IMR-90 (cell line): ENCODE measurements at regions not wholly inside any gene's neighbourhood (a gene's known extent, or its start where the extent isn't known, plus 50 kb on each side); places are given as distances from the start of the nearest gene placed in this dataset.

Experiments used
- ATAC-seq: fragments of 200-7000 bp; cut with Tn5 transposase; 2 replicates; pipeline ENCODE4 v1.9.1; 2020; ENCODE audit warnings: low read depth, mild to moderate bottlenecking, moderate library complexity
- BruUV-seq: library from RNA; stranded (reverse); fragments of 400-500 nt; replicated peaks from 2 replicates; lab custom pipeline; 2021; lab: Mats Ljungman, UMichigan
- CTCF ChIA-PET: fragments of 300-600 bp; formaldehyde crosslinking; extraction: SDS; loops from one replicate; lab custom pipeline; 2021; ENCODE audit warnings: antibody characterized with exemption; lab: Yijun Ruan, JAX
- POLR2A ChIA-PET: fragments of 300-600 bp; sonication (Branson Sonifier 250); formaldehyde crosslinking; loops from one replicate; lab custom pipeline; 2022; ENCODE audit warnings: antibody characterized with exemption; ENCODE audit not compliant: unreplicated experiment; lab: Charles Lee
- DNase-seq: peaks from one replicate; pipeline ENCODE4 v3.0.0; 2013
- H2AFZ ChIP-seq: replicated peaks from 2 replicates; pipeline ENCODE3; 2013; ENCODE audit warnings: low read length, mild to moderate bottlenecking; ENCODE audit not compliant: poor library complexity
- H2AK5ac ChIP-seq: 2 replicates; pipeline ENCODE4 v1.6.1; 2013; ENCODE audit warnings: low read depth, low read length, inconsistent platforms
- H2AK9ac ChIP-seq: replicated peaks from 2 replicates; pipeline ENCODE3; 2013; ENCODE audit warnings: mild to moderate bottlenecking, low read depth, low read length, moderate library complexity; ENCODE audit not compliant: poor library complexity
- H2BK120ac ChIP-seq: 2 replicates; pipeline ENCODE4 v1.6.1; 2013; ENCODE audit warnings: low read depth, low read length, inconsistent platforms
- H2BK15ac ChIP-seq: 3 replicates; pipeline ENCODE4 v1.6.1; 2013; ENCODE audit warnings: low read depth, low read length, inconsistent platforms
- H2BK20ac ChIP-seq: 2 replicates; pipeline ENCODE4 v1.6.1; 2013; ENCODE audit warnings: low read depth, mild to moderate bottlenecking, inconsistent platforms, low read length, moderate library complexity
- H2BK5ac ChIP-seq: 2 replicates; pipeline ENCODE4 v1.6.1; 2013; ENCODE audit warnings: mild to moderate bottlenecking, low read depth, low read length, inconsistent platforms; ENCODE audit not compliant: poor library complexity, severe bottlenecking
- H3K14ac ChIP-seq: replicated peaks from 2 replicates; pipeline ENCODE4 v1.6.1; 2013; ENCODE audit warnings: low read depth, low read length, inconsistent platforms
- H3K18ac ChIP-seq: 2 replicates; pipeline ENCODE4 v1.6.1; 2013; ENCODE audit warnings: low read depth, low read length, control low read depth
- H3K23ac ChIP-seq: 2 replicates; pipeline ENCODE4 v1.6.1; 2013; ENCODE audit warnings: low read depth, low read length, inconsistent platforms
- H3K27ac ChIP-seq: 2 replicates; pipeline ENCODE4 v1.5.1; 2013; ENCODE audit warnings: mild to moderate bottlenecking, control low read depth, low read length; ENCODE audit not compliant: insufficient read depth
- H3K27me3 ChIP-seq: 2 replicates; pipeline ENCODE4 v1.6.1; 2013; ENCODE audit warnings: low read length; ENCODE audit not compliant: control insufficient read depth, insufficient read depth
- H3K36me3 ChIP-seq: 2 replicates; pipeline ENCODE4 v1.6.1; 2013; ENCODE audit warnings: low read length, mixed read lengths; ENCODE audit not compliant: control insufficient read depth, insufficient read depth
- H3K4ac ChIP-seq: 2 replicates; pipeline ENCODE4 v1.6.1; 2013; ENCODE audit warnings: low read depth, low read length, inconsistent platforms
- H3K4me1 ChIP-seq: 2 replicates; pipeline ENCODE4 v1.6.1; 2013; ENCODE audit warnings: low read length, mixed read lengths; ENCODE audit not compliant: control insufficient read depth, insufficient read depth
- H3K4me2 ChIP-seq: 2 replicates; pipeline ENCODE4 v1.6.1; 2013; ENCODE audit warnings: low read depth, mild to moderate bottlenecking, control low read depth, low read length, moderate library complexity
- H3K4me3 ChIP-seq: 2 replicates; pipeline ENCODE4 v1.5.1; 2013; ENCODE audit warnings: low read depth, mild to moderate bottlenecking, control low read depth, low read length, moderate library complexity; ENCODE audit not compliant: insufficient read depth
- H3K56ac ChIP-seq: 2 replicates; pipeline ENCODE4 v1.6.1; 2013; ENCODE audit warnings: low read length, inconsistent platforms; ENCODE audit not compliant: insufficient read depth; ENCODE audit errors: extremely low read depth
- H3K79me1 ChIP-seq, 2 experiments: 2 replicates each; pipeline ENCODE4 v1.6.1; 2013; ENCODE audit warnings: low read length in 2 of 2, inconsistent platforms in 1 of 2, low read depth in 1 of 2
- H3K9ac ChIP-seq: 2 replicates; pipeline ENCODE4 v1.6.1; 2013; ENCODE audit warnings: low read depth, low read length, control low read depth
- H3K9me1 ChIP-seq: 2 replicates; pipeline ENCODE4 v1.6.1; 2013; ENCODE audit warnings: low read length, inconsistent platforms; ENCODE audit not compliant: insufficient read depth
- H3K9me3 ChIP-seq: 2 replicates; pipeline ENCODE4 v1.6.1; 2013; ENCODE audit warnings: low read length; ENCODE audit not compliant: control insufficient read depth, insufficient read depth
- H4K20me1 ChIP-seq: 2 replicates; pipeline ENCODE4 v1.6.1; 2013; ENCODE audit warnings: low read length, inconsistent platforms; ENCODE audit not compliant: insufficient read depth
- H4K5ac ChIP-seq: 2 replicates; pipeline ENCODE4 v1.6.1; 2013; ENCODE audit warnings: mild to moderate bottlenecking, low read depth, low read length, control low read depth
- H4K8ac ChIP-seq, 2 experiments: 2 replicates each; pipeline ENCODE4 v1.6.1; 2013; ENCODE audit warnings: low read depth in 2 of 2, low read length in 2 of 2, control low read depth in 1 of 2, inconsistent platforms in 1 of 2
- H4K91ac ChIP-seq: 2 replicates; pipeline ENCODE4 v1.6.1; 2013; ENCODE audit warnings: low read depth, low read length, inconsistent platforms; ENCODE audit not compliant: insufficient read depth
- BHLHE40 ChIP-seq: fragments of 150-350 bp; IDR thresholded peaks from 2 replicates; pipeline ENCODE4 v1.6.1; 2016; ENCODE audit warnings: mild to moderate bottlenecking, low read depth, low read length
- CEBPB ChIP-seq: IDR thresholded peaks from 2 replicates; pipeline ENCODE4 v1.6.1; 2012; ENCODE audit warnings: low read depth, low read length, improper control_type of control experiment
- CHD1 ChIP-seq: IDR thresholded peaks from 2 replicates; pipeline ENCODE4 v1.6.1; 2012; ENCODE audit warnings: low read depth, low read length, improper control_type of control experiment
- FOS ChIP-seq: fragments of 150-350 bp; IDR thresholded peaks from 2 replicates; pipeline ENCODE4 v1.6.1; 2016; ENCODE audit warnings: low read depth, low read length
- MAFK ChIP-seq: IDR thresholded peaks from 2 replicates; pipeline ENCODE4 v1.6.1; 2012; ENCODE audit warnings: low read depth, low read length, improper control_type of control experiment
- MAZ ChIP-seq: IDR thresholded peaks from 2 replicates; pipeline ENCODE4 v1.6.1; 2012; ENCODE audit warnings: low read depth, mild to moderate bottlenecking, low read length, improper control_type of control experiment, moderate library complexity, borderline replicate concordance
- NFE2L2 ChIP-seq: fragments of 150-350 bp; IDR thresholded peaks from 2 replicates; pipeline ENCODE4 v1.6.1; 2016; ENCODE audit warnings: low read depth, mild to moderate bottlenecking, low read length
- POLR2A ChIP-seq: IDR thresholded peaks from 2 replicates; pipeline ENCODE4 v1.6.1; 2012; ENCODE audit warnings: mild to moderate bottlenecking, low read depth, low read length
- RAD21 ChIP-seq: IDR thresholded peaks from 2 replicates; pipeline ENCODE4 v1.6.1; 2012; ENCODE audit warnings: low read length, improper control_type of control experiment
- RCOR1 ChIP-seq: IDR thresholded peaks from 2 replicates; pipeline ENCODE4 v1.6.1; 2012; ENCODE audit warnings: mild to moderate bottlenecking, low read length, improper control_type of control experiment; ENCODE audit not compliant: insufficient replicate concordance
- RFX5 ChIP-seq: IDR thresholded peaks from 2 replicates; pipeline ENCODE4 v1.8.0; 2012; ENCODE audit warnings: low read depth, mild to moderate bottlenecking, low read length, moderate library complexity
- SMC3 ChIP-seq: fragments of 150-350 bp; IDR thresholded peaks from 2 replicates; pipeline ENCODE4 v1.6.1; 2016; ENCODE audit warnings: low read depth, mild to moderate bottlenecking, antibody characterized with exemption, low read length, moderate library complexity
- USF2 ChIP-seq: fragments of 150-350 bp; IDR thresholded peaks from 2 replicates; pipeline ENCODE4 v1.6.1; 2017; ENCODE audit warnings: mild to moderate bottlenecking, antibody characterized with exemption, low read length, low read depth
- WGBS, 2 experiments: methylation state at CpG; one replicate each; pipeline versions ENCODE4 v1.1.5 to v1.1.7; 2013; ENCODE audit warnings: missing lambda C conversion rate in 2 of 2; ENCODE audit not compliant: insufficient read length in 1 of 2; ENCODE audit errors: extremely low coverage in 2 of 2; 5-methylcytosine and 5-hydroxymethylcytosine counted together
- dilution Hi-C: fragments of 300-500 bp; cut with HindIII; formaldehyde crosslinking; loops from one replicate; pipeline ENCODE4 v1.14.3; 2018; ENCODE audit warnings: low sequenced_read_pairs; ENCODE audit not compliant: unreplicated experiment
- in situ Hi-C: fragments of 300-500 bp; cut with MboI; formaldehyde crosslinking; loops from 3 replicates; pipeline ENCODE4 v1.14.3; 2019; ENCODE audit warnings: low sequenced_read_pairs, inconsistent platforms, mixed read lengths
- intact Hi-C: fragments of 100-400 bp; cut with micrococcal nuclease; formaldehyde crosslinking; loops from 2 replicates; pipeline ENCODE4 v1.10.0; 2022
- TF ChIP-seq, protein P1 (sequence below): conservative IDR thresholded peaks from 2 replicates; pipeline ENCODE4 v1.5.1; 2012; ENCODE audit warnings: mild to moderate bottlenecking, low read depth, low read length, improper control_type of control experiment
- TF ChIP-seq, protein P2 (sequence below): fragments of 150-350 bp; IDR thresholded peaks from 2 replicates; pipeline ENCODE4 v1.6.1; 2016; ENCODE audit warnings: low read depth, mild to moderate bottlenecking, low read length, moderate library complexity, borderline replicate concordance

GRCh38 chr2:239790313-239790712 is 234.8 kb downstream of the NDUFA10 start:
- no peak overlapping the region for H3K56ac ChIP-seq
- no peak overlapping the region for H2BK20ac ChIP-seq
- H3K4ac ChIP-seq: no peak overlapping the region
- dilution Hi-C loops (no loop called here), intact Hi-C loops (no loop called here), in situ Hi-C loops (no loop called here)
- H3K4me1 ChIP-seq: no peaks in the 10 kb centered on the region
- no peaks in the 10 kb centered on the region for H3K36me3 ChIP-seq
- H3K27me3 ChIP-seq: no peaks in the 10 kb centered on the region
- DNase-seq (no peak), ATAC-seq (no peak)
- no peak overlapping the region for H3K23ac ChIP-seq
- no peaks in the 10 kb centered on the region for H4K20me1 ChIP-seq
- no peak overlapping the region for H4K91ac ChIP-seq
- no peak overlapping the region for H2BK5ac ChIP-seq
- no peak overlapping the region for H2BK15ac ChIP-seq
- no TSS peak for BruUV-seq
- TF ChIP-seq MAZ (no peak), MAFK (no peak), CHD1 (no peak), RAD21 (no peak), CEBPB (no peak), NFE2L2 (no peak), BHLHE40 (no peak), USF2 (no peak), RCOR1 (no peak), SMC3 (no peak), RFX5 (no peak), POLR2A (no peak), FOS (no peak)
- TF ChIP-seq, protein P1, sequence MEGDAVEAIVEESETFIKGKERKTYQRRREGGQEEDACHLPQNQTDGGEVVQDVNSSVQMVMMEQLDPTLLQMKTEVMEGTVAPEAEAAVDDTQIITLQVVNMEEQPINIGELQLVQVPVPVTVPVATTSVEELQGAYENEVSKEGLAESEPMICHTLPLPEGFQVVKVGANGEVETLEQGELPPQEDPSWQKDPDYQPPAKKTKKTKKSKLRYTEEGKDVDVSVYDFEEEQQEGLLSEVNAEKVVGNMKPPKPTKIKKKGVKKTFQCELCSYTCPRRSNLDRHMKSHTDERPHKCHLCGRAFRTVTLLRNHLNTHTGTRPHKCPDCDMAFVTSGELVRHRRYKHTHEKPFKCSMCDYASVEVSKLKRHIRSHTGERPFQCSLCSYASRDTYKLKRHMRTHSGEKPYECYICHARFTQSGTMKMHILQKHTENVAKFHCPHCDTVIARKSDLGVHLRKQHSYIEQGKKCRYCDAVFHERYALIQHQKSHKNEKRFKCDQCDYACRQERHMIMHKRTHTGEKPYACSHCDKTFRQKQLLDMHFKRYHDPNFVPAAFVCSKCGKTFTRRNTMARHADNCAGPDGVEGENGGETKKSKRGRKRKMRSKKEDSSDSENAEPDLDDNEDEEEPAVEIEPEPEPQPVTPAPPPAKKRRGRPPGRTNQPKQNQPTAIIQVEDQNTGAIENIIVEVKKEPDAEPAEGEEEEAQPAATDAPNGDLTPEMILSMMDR: no peak
- TF ChIP-seq, protein P2, sequence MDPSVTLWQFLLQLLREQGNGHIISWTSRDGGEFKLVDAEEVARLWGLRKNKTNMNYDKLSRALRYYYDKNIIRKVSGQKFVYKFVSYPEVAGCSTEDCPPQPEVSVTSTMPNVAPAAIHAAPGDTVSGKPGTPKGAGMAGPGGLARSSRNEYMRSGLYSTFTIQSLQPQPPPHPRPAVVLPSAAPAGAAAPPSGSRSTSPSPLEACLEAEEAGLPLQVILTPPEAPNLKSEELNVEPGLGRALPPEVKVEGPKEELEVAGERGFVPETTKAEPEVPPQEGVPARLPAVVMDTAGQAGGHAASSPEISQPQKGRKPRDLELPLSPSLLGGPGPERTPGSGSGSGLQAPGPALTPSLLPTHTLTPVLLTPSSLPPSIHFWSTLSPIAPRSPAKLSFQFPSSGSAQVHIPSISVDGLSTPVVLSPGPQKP: no peak
- WGBS, 2 experiments: 71% methylated on average over 9 of the region's 13 CpGs; no CpG with 5 or more reads in 1 of the 2 experiments
- no peaks in the 10 kb centered on the region for H3K79me1 ChIP-seq
- no peaks in the 10 kb centered on the region for H3K9me1 ChIP-seq
- no peak overlapping the region for H3K4me3 ChIP-seq
- ChIA-PET POLR2A (no interaction called here), CTCF (no interaction called here)
- no peak overlapping the region for H2AFZ ChIP-seq
- no peak overlapping the region for H3K27ac ChIP-seq
- no peak overlapping the region for H3K4me2 ChIP-seq
- no peak overlapping the region for H4K5ac ChIP-seq
- no peak overlapping the region for H4K8ac ChIP-seq
- H2BK120ac ChIP-seq: no peak overlapping the region
- H3K14ac ChIP-seq: no peak overlapping the region
- no peak overlapping the region for H2AK5ac ChIP-seq
- no peak overlapping the region for H2AK9ac ChIP-seq
- H3K9me3 ChIP-seq: peaks cover 8% of the 10 kb centered on the region
- H3K18ac ChIP-seq: no peak overlapping the region
- no peak overlapping the region for H3K9ac ChIP-seq
